D341Med (cell line): ENCODE measurements at regions not wholly inside any gene's neighbourhood (a gene's known extent, or its start where the extent isn't known, plus 50 kb on each side); places are given as distances from the start of the nearest gene placed in this dataset.

Source experiments
- DNase-seq: peaks from one replicate; pipeline ENCODE4 v3.0.0; 2012; ENCODE audit warnings: low spot score

GRCh38 chr12:67427336-67427735, 158.2 kb downstream of the CAND1 start:
- DNase-seq = no peak

GRCh38 chr12:67428431-67428830, 159.3 kb downstream of the CAND1 start:
- DNase-seq = no peak

GRCh38 chr12:67430708-67431335, 161.7 kb downstream of the CAND1 start:
- DNase-seq = peak; percentile 44

- DNase-seq = no peak
Measured at GRCh38 chr12:67431411-67432020, 162.4 kb downstream of the CAND1 start.

GRCh38 chr12:67433385-67434175, 164.4 kb downstream of the CAND1 start:
- DNase-seq = no peak

GRCh38 chr12:67434671-67435370, 165.7 kb downstream of the CAND1 start:
- no peak for DNase-seq

- DNase-seq = no peak
Measured at GRCh38 chr12:67436230-67436629, 167.1 kb downstream of the CAND1 start.

- no peak for DNase-seq
Measured at GRCh38 chr12:67437011-67437410, 167.9 kb downstream of the CAND1 start.

- DNase-seq = no peak
Measured at GRCh38 chr12:67439611-67440010, 170.5 kb downstream of the CAND1 start.

- DNase-seq = peak; percentile 87
Measured at GRCh38 chr12:67441736-67442346, 172.7 kb downstream of the CAND1 start.

- DNase-seq = peak; percentile 58
Measured at GRCh38 chr12:67442347-67442841, 173.2 kb downstream of the CAND1 start.

- no peak for DNase-seq
Measured at GRCh38 chr12:67442896-67443295, 173.7 kb downstream of the CAND1 start.

- DNase-seq = no peak
Measured at GRCh38 chr12:67444542-67444941, 175.4 kb downstream of the CAND1 start.

GRCh38 chr12:67446716-67447115, 177.6 kb downstream of the CAND1 start:
- DNase-seq = no peak

- DNase-seq = peak; percentile 53
Measured at GRCh38 chr12:67447180-67447579, 178.0 kb downstream of the CAND1 start.

- no peak for DNase-seq
Measured at GRCh38 chr12:67449591-67450052, 180.5 kb downstream of the CAND1 start.

GRCh38 chr12:67450441-67450840, 181.3 kb downstream of the CAND1 start:
- no peak for DNase-seq

- DNase-seq = no peak
Measured at GRCh38 chr12:67451206-67451605, 182.0 kb downstream of the CAND1 start.

- DNase-seq = no peak
Measured at GRCh38 chr12:67452119-67452805, 183.1 kb downstream of the CAND1 start.

- DNase-seq = no peak
Measured at GRCh38 chr12:67453191-67453590, 184.0 kb downstream of the CAND1 start.

GRCh38 chr12:67455236-67455635, 186.1 kb downstream of the CAND1 start:
- DNase-seq = no peak
